IPS-18c (cell line): ENCODE measurements at regions not wholly inside any gene's neighbourhood (a gene's known extent, or its start where the extent isn't known, plus 50 kb on each side); places are given as distances from the start of the nearest gene placed in this dataset.

Source experiments
- H3K4me3 ChIP-seq: 2 replicates; pipeline ENCODE4 v1.7.0; 2013; ENCODE audit warnings: low read depth, mild to moderate bottlenecking, low read length, moderate library complexity; ENCODE audit not compliant: insufficient read depth
- H3K9me3 ChIP-seq: one replicate; pipeline ENCODE4 v1.6.1; 2013; ENCODE audit warnings: mild to moderate bottlenecking, low read length, moderate library complexity; ENCODE audit not compliant: control insufficient read depth, insufficient read depth

DNA sequence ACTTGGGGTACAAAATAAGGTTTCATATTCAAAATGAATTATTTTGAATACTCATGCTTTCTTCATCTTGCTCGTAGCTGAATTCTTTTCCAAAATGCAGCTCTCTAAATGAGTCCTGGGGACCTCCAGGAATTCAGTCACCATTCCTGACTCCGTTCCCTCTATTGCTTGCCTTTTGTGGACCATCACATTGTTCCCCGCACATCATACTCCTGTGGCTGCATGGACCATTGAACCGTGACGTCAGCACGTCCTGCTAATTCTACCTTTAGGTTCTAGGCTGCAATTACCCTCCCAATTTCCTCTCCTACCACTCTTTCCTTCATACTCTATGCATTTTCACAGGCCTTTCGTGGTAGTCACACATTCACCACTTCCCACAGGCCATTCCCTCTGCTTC lies 173.1 kb upstream of the ID4 start:
- Histone ChIP-seq H3K9me3 (no peaks in the 10 kb centered on the region), H3K4me3 (no peak overlapping the region)

DNA sequence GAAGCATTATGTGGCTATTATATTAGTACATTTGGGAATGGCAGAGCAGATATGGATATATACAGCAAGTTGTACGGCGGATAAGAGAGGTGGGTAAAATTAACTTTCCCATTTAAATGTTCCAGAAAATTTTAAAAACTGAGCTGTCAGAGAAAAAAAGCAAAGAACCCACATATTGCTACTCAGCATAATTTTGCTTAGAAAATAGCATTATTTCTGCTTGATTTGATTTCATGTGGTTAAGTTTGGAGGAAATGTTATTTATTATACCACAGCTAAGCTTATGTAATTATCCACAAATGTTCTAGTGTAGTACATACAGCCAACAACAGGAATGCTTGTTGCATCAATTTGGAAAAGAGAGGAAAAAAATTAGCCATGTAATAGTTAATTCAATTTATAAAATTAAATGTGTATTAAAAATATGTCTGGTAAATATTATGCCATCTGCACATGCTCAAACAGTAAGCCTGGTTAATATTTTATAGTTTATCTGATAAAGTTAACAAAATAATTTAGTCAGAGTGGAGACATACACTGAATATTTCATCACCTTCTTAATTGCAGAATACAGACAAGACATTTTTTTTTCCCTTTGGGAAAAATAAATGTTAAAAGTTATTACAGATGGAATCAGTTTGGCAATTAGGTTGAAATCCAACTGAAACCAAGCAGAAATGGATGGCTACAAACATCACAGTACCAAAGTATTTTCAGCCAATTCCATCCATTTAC lies 172.1 kb upstream of the ID4 start:
- Histone ChIP-seq H3K9me3 (no peaks in the 10 kb centered on the region), H3K4me3 (no peak overlapping the region)

DNA sequence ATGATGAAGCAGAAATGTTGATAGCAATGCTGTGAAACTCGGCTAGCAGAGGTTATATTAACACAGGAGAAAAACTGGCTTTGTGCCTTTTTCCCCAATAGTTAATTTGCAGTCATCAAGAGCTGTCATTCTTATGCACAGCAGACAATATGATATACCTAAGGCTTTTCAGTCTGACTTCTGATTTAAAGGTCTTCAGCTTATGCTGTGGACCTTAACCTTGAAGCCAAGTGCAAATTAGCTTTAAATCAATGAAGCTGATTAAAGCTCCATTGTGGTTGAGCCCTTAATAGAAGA lies 171.6 kb upstream of the ID4 start:
- no peak overlapping the region for H3K4me3 ChIP-seq
- no peaks in the 10 kb centered on the region for H3K9me3 ChIP-seq

GRCh38 chr6:19668710-19669109 lies 168.5 kb upstream of the ID4 start:
- Histone ChIP-seq H3K4me3 (no peak overlapping the region), H3K9me3 (no peaks in the 10 kb centered on the region)

DNA sequence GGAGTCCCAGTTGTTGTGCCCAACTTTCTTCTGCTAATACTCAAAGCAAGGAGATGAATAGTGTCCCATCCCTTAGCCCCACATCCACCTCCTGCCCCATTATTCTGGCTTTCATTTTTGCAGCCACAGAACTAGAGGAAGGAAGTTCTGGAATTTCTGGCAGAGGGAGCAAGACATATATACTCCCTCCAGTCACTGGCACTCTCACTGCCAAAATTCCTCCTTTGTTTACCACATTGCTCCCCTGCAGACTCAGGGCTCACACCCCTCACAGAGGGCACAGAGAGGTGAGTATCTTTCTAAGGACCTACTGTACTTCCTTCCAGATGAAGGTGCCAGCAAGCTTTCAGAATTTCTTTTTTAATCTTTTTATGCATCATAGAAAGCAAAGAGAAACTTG lies 168.0 kb upstream of the ID4 start:
- H3K4me3 ChIP-seq, result no peak overlapping the region
- H3K9me3 ChIP-seq, result no peaks in the 10 kb centered on the region

DNA sequence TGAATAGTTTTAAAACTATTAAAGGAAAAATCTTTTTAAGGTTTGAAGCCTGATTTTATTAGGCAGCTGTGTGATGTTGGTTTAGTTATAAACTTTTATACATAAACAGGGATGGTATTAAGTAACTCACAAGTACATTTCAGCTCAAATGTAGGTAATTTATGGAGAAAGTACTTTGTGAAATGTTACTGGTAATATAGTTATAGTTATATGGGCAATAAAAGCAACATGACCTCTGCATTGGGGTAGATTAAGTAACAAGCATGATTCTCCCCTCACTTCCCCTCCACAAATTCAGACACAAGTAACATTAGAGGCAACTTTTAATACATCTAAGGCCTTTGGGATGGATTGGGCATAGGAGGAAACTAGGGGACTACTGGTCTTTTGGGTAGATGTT lies 154.3 kb upstream of the ID4 start:
- Histone ChIP-seq H3K4me3 (no peak overlapping the region), H3K9me3 (no peaks in the 10 kb centered on the region)

- peak overlapping the region; percentile 55; the same call in 1 of the 2 replicates for H3K4me3 ChIP-seq
Measured at GRCh38 chr6:19690325-19691075, 146.7 kb upstream of the ID4 start.

DNA sequence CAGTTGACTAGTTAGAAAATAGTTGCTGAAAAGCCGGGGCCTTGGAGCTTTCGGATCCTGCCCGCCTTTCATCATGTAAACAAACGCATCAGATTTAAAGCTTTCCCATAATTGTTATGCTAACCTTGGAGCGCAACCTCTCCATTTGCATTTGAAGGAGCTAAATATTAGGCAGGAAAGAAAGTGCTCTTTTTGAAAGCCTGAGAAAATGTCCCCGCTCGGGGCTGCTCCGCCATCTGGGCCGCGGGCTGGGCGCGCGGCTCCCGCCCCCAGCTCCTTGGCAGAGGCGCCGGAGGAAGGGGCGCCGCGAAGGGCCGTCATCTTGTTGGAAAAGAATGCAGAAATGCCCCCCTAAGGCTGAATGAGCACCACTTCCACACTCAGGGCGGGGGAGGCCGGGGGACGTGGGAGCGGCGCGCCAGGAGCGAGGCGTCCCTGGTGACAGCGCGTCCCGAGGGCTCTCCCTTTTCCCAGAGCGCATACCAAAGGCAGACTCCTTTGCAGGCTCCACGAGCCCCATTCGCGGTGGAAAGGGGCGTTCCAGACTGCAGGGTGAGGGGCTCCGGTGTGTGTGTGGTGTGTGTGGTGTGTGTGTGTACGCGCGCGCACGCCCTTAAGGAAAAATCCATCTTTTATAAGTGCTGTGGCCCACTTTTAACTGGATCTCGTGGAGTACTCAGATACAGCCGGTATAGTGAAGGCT lies 145.6 kb upstream of the ID4 start:
- peak overlapping the region; percentile 55 for H3K4me3 ChIP-seq
- no peaks in the 10 kb centered on the region for H3K9me3 ChIP-seq

More at GRCh38 chr6:19690325-19691075, 146.7 kb upstream of the ID4 start:
- H3K9me3 ChIP-seq, result no peaks in the 10 kb centered on the region

DNA sequence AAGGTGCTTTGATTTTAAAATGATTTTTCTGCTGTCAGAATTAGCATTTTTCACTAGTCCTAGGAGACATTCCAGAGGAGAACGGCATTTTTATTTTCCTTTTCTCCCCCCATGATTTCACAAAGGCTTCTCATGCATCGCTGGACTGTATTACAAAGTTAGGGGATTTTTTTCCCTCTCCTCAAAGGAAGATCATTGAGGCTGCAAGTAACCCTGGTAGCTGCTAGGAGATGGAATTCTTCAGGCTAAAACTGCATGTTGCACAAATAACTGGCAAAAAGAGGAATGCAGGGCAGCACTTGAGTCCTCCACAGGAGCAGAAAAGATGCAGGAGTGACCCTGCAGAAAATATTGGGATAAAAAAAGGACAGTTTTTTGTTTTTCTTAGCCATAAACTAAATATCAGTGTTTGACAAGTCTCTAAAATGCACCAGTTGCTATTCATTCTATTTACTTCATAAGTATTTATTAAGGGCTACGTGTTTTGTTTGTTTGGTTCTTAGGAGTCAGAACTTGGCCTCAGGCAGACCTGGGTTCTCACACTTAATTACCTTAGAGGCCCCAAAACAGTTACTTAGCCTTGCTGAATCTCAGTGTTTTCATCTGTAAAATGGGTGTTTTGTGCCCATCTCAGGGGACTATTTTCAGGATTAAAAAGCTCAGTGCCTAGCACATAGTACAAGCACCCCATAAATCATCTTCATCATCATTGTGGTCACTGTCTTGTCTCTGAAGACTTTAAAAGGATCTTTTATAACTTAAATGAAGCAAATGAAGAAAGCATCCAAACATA lies 144.5 kb upstream of the ID4 start:
- Histone ChIP-seq H3K4me3 (no peak overlapping the region), H3K9me3 (no peaks in the 10 kb centered on the region)

GRCh38 chr6:19694697-19695096 lies 142.5 kb upstream of the ID4 start:
- H3K9me3 ChIP-seq, result no peaks in the 10 kb centered on the region
- no peak overlapping the region for H3K4me3 ChIP-seq

- H3K9me3 ChIP-seq, result no peaks in the 10 kb centered on the region
- no peak overlapping the region for H3K4me3 ChIP-seq
Measured at GRCh38 chr6:19697744-19698290, 139.4 kb upstream of the ID4 start.

DNA sequence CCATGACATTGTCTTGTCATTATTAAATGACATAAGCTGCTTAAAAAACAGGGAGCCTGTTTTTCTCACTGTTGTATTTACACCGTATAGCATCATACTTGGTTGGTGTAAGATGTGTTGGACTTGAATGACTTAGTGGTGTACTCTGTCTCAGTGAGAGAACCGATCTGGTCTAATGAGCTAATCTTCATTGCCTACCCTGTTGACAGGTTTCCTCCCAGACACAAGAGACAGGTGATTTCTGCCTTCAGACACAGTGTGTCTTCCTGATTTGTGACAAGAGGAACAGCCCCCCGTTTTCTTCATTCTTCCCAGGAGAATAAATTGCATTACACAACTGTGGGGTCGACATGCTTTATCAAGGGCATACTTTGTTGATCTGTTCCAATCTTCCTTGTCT lies 137.2 kb upstream of the ID4 start:
- no peak overlapping the region for H3K4me3 ChIP-seq
- H3K9me3 ChIP-seq, result peaks cover 5% of the 10 kb centered on the region

DNA sequence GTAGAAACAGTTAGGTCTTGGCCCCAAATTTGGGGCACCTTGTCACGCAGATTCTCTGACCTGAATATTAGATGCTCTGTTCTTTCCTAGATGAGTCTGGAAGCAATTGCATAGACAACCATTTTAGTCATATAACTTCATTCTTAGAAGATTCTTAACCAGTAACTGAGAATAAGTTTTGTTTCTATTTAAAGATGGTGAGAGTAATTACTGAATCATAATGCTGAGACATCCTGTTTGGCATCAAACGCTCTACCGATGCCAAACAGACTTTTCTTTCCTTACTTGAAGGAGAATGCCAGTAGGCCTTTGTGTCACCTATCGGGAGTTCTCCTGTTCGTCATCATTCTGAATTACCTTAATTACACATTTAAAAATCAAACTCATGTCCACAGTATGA lies 131.6 kb upstream of the ID4 start:
- peaks cover 5% of the 10 kb centered on the region for H3K9me3 ChIP-seq
- no peak overlapping the region for H3K4me3 ChIP-seq

DNA sequence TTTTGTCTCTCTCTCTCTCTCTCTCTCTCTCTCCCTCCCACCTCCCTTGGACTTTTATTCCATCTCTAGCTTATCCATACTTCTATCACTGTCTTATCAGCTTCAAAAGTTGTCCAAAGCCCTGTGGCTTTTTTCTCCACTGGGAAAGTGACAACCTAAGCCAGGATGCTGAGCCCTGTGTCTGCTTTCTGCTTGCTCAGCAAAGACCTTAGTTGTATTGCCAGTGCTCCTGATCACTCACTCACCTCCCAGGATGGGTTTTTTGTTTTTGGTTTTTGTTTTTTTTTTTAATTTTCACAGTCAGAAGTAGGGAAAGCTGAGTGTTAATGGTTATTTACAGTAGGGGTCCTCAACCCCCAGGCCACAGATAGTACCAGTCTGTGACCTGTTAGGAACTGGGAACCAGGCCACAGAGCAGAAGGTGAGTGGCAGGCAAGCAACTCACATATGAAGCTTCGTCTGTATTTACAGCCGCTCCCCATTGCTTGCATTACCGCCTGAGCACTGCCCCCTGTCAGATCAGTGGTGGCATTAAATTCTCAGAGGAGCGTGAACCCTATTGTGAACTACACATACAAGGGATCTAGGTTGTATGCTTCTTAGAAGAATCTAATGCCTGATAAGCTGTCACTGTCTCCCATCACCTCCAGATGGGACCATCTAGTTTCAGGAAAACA lies 125.0 kb upstream of the ID4 start:
- H3K9me3 ChIP-seq, result no peaks in the 10 kb centered on the region
- no peak overlapping the region for H3K4me3 ChIP-seq

- Histone ChIP-seq H3K4me3 (no peak overlapping the region), H3K9me3 (no peaks in the 10 kb centered on the region)
Measured at GRCh38 chr6:19712998-19713397, 124.2 kb upstream of the ID4 start.

GRCh38 chr6:19713411-19713810 lies 123.8 kb upstream of the ID4 start:
- no peak overlapping the region for H3K4me3 ChIP-seq
- no peaks in the 10 kb centered on the region for H3K9me3 ChIP-seq

DNA sequence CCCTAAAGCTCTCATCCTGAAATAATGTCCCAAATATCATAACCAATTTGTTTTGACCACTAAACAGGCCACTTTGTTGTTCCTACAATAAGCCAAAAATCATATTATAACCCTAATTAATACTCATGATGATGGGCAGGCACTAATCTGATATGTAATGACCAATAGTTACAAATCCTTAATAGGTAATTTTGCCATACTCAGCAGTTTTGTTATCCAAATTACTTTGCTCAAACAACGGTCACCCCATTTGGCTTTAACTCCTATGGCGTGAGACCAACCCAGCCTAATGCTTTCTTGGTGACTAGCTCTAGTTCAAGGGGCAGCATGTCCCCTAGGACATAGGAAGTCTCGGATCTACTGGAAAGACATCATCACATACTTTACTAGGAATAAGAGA lies 123.2 kb upstream of the ID4 start:
- Histone ChIP-seq H3K4me3 (no peak overlapping the region), H3K9me3 (no peaks in the 10 kb centered on the region)
